Endothelial cell of umbilical vein (primary cell): ENCODE measurements at regions not wholly inside any gene's neighbourhood (a gene's known extent, or its start where the extent isn't known, plus 50 kb on each side); places are given as distances from the start of the nearest gene placed in this dataset.

Experiments used
- BruUV-seq: library from RNA; stranded (reverse); fragments of 400-500 nt; replicated peaks from 2 replicates; lab custom pipeline; 2021; lab: Mats Ljungman, UMichigan
- CTCF ChIA-PET: fragments of 300-600, 350-600 bp; sonication (Branson Sonifier 250); formaldehyde crosslinking; loops from one replicate; lab custom pipeline; 2021; ENCODE audit warnings: antibody characterized with exemption, inconsistent platforms; lab: Charles Lee
- POLR2A ChIA-PET: fragments of 300-600, 350-600 bp; sonication (Branson Sonifier 250); formaldehyde crosslinking; loops from one replicate; lab custom pipeline; 2021; ENCODE audit warnings: antibody characterized with exemption, inconsistent platforms; lab: Charles Lee
- DNase-seq: peaks from one replicate; pipeline ENCODE4 v3.0.0-alpha.2; 2011; ENCODE audit warnings: low read depth, low spot score
- FAIRE-seq: peaks from 2 replicates; lab custom pipeline; 2011; peaks lifted over from hg19 to GRCh38; lab: Jason Lieb, UNC
- H2AFZ ChIP-seq: 2 replicates; pipeline ENCODE4 v1.6.0; 2012; ENCODE audit warnings: low read depth, low read length, control low read depth, inconsistent platforms
- H3K27ac ChIP-seq: 2 replicates; pipeline ENCODE4 v1.5.1; 2011; ENCODE audit warnings: low read depth, mild to moderate bottlenecking, control low read depth, low read length, moderate library complexity; ENCODE audit not compliant: insufficient read depth
- H3K27me3 ChIP-seq, 2 experiments: 2 replicates each; pipeline versions ENCODE4 v1.6.0 to v1.6.1; 2011; ENCODE audit warnings: low read length in 2 of 2, mixed read lengths in 1 of 2; ENCODE audit not compliant: control insufficient read depth in 2 of 2, insufficient read depth in 2 of 2
- H3K36me3 ChIP-seq, 2 experiments: 2 replicates in 1 of 2; 3 replicates in 1 of 2; pipeline ENCODE4 v1.5.1; 2011; ENCODE audit warnings: low read length in 2 of 2, mild to moderate bottlenecking in 1 of 2, moderate library complexity in 1 of 2; ENCODE audit not compliant: control insufficient read depth in 2 of 2, insufficient read depth in 2 of 2; ENCODE audit errors: extremely low read depth in 1 of 2
- H3K4me1 ChIP-seq: 3 replicates; pipeline ENCODE4 v1.5.1; 2011; ENCODE audit warnings: mild to moderate bottlenecking, low read length; ENCODE audit not compliant: control insufficient read depth, insufficient read depth; ENCODE audit errors: extremely low read depth
- H3K4me2 ChIP-seq: 2 replicates; pipeline ENCODE4 v1.6.1; 2011; ENCODE audit warnings: low read length, control low read depth, mixed read lengths; ENCODE audit not compliant: insufficient read depth
- H3K4me3 ChIP-seq, 3 experiments: fragments of 200-600 bp in 1 of 3; sonication (generic), shearing (Covaris generic) in 1 of 3; replicated peaks in 1 of 3; 2 replicates each; pipeline ENCODE4 v1.5.1; 2011 to 2016; ENCODE audit warnings: control low read depth in 3 of 3, low read length in 3 of 3, mild to moderate bottlenecking in 2 of 3, inconsistent platforms in 1 of 3, low read depth in 1 of 3, moderate library complexity in 1 of 3; ENCODE audit not compliant: insufficient read depth in 1 of 3
- H3K79me2 ChIP-seq: 2 replicates; pipeline ENCODE4 v1.6.0; 2012; ENCODE audit warnings: low read length, inconsistent platforms; ENCODE audit not compliant: control insufficient read depth, insufficient read depth
- H3K9ac ChIP-seq: replicated peaks from 2 replicates; pipeline ENCODE3; 2011; ENCODE audit warnings: low read length, control low read depth; ENCODE audit not compliant: insufficient read depth; ENCODE audit errors: extremely low read depth
- H3K9me1 ChIP-seq: replicated peaks from 3 replicates; pipeline ENCODE4 v1.6.0; 2011; ENCODE audit warnings: mild to moderate bottlenecking, low read length; ENCODE audit not compliant: control insufficient read depth, insufficient read depth; ENCODE audit errors: extremely low read depth
- H3K9me3 ChIP-seq: replicated peaks from 2 replicates; pipeline ENCODE4 v1.5.1; 2012; ENCODE audit warnings: low read length, inconsistent platforms; ENCODE audit not compliant: control insufficient read depth, insufficient read depth
- H4K20me1 ChIP-seq: replicated peaks from 2 replicates; pipeline ENCODE3; 2011; ENCODE audit warnings: mild to moderate bottlenecking, low read length; ENCODE audit not compliant: control insufficient read depth, insufficient read depth; ENCODE audit errors: extremely low read depth
- CTCF ChIP-seq, 2 donors: IDR thresholded peaks; 1 replicate in 1 of 2; 2 replicates in 1 of 2; pipeline ENCODE4 v1.5.1; 2011; ENCODE audit warnings: low read length in 2 of 2, mild to moderate bottlenecking in 2 of 2, moderate library complexity in 2 of 2, control low read depth in 1 of 2, inconsistent platforms in 1 of 2, low read depth in 1 of 2; ENCODE audit not compliant: insufficient read depth in 1 of 2; ENCODE audit errors: extremely low read depth in 1 of 2
- EZH2 ChIP-seq: IDR thresholded peaks from 2 replicates; pipeline ENCODE4 v1.6.1; 2012; ENCODE audit warnings: borderline replicate concordance, low read depth, mild to moderate bottlenecking, moderate library complexity, low read length, inconsistent platforms; ENCODE audit not compliant: severe bottlenecking
- FOS ChIP-seq: IDR thresholded peaks from 2 replicates; pipeline ENCODE4 v1.6.1; 2011; ENCODE audit warnings: mild to moderate bottlenecking, low read length, moderate library complexity, borderline replicate concordance; ENCODE audit not compliant: insufficient read depth
- GATA2 ChIP-seq: IDR thresholded peaks from 2 replicates; pipeline ENCODE4 v1.7.0; 2011; ENCODE audit warnings: low read depth, mild to moderate bottlenecking, moderate library complexity, mixed read lengths, low read length; ENCODE audit not compliant: insufficient read length, insufficient read depth
- JUN ChIP-seq: IDR thresholded peaks from 2 replicates; pipeline ENCODE4 v1.6.1; 2011; ENCODE audit warnings: borderline replicate concordance, low read depth; ENCODE audit not compliant: insufficient read length, insufficient read depth
- MAX ChIP-seq: IDR thresholded peaks from 2 replicates; pipeline ENCODE4 v1.6.1; 2011; ENCODE audit not compliant: insufficient read depth, insufficient read length
- MYC ChIP-seq: IDR thresholded peaks from one replicate; pipeline ENCODE4 v1.6.1; 2011; ENCODE audit warnings: mild to moderate bottlenecking, low read depth, low read length
- POLR2A ChIP-seq: IDR thresholded peaks from 2 replicates; pipeline ENCODE4 v1.6.1; 2012; ENCODE audit warnings: low read depth, mild to moderate bottlenecking, control low read depth, low read length
- POLR2AphosphoS5 ChIP-seq: IDR thresholded peaks from 2 replicates; pipeline ENCODE4 v1.6.1; 2012; ENCODE audit warnings: low read depth, mild to moderate bottlenecking, control low read depth, low read length, moderate library complexity; ENCODE audit not compliant: insufficient read depth
- dilution Hi-C: fragments of 300-500 bp; cut with MboI; formaldehyde crosslinking; loops from one replicate; pipeline ENCODE4 v1.15.0; 2019; ENCODE audit warnings: low sequenced_read_pairs; ENCODE audit not compliant: extremely low pct_ligation_motif_present
- intact Hi-C: fragments of 100-400 bp; cut with micrococcal nuclease; formaldehyde crosslinking; loops from one replicate; pipeline ENCODE4 v1.10.0; 2022

GRCh38 chr3:83251490-83251889 lies 1490.0 kb upstream of the GBE1 start:
- ChIA-PET CTCF (no interaction called here), POLR2A (no interaction called here)
- intact Hi-C loops (no loop called here), dilution Hi-C loops (no loop called here)
- Histone ChIP-seq H3K27ac (no peak overlapping the region), H3K27me3 (no peaks in the 10 kb centered on the region), H3K4me2 (no peak overlapping the region), H3K9me3 (peaks cover 2% of the 10 kb centered on the region), H3K4me3 (no peak overlapping the region), H3K4me1 (no peaks in the 10 kb centered on the region), H3K9ac (no peak overlapping the region), H4K20me1 (no peaks in the 10 kb centered on the region), H3K36me3 (no peaks in the 10 kb centered on the region), H3K79me2 (no peaks in the 10 kb centered on the region), H3K9me1 (no peaks in the 10 kb centered on the region), H2AFZ (no peak overlapping the region)
- FAIRE-seq (no peak), DNase-seq (no peak)
- TF ChIP-seq FOS (no peak), JUN (no peak), MYC (no peak), MAX (no peak), POLR2AphosphoS5 (no peak), POLR2A (no peak), CTCF (IDR thresholded peaks at IDR 0.05; ENCODE audit: extremely low read depth in 1 of 2, insufficient read depth in 1 of 2, low read depth in 1 of 2, low read length in 2 of 2) (no peak), EZH2 (no peak), GATA2 (no peak)
- no TSS peak for BruUV-seq
